Prostate gland (tissue), 2 donors: ENCODE measurements at regions not wholly inside any gene's neighbourhood (a gene's known extent, or its start where the extent isn't known, plus 50 kb on each side); places are given as distances from the start of the nearest gene placed in this dataset.

Experiments
- DNase-seq: peaks from one replicate; pipeline ENCODE4 v3.0.0-alpha.2; 2019; ENCODE audit warnings: low spot score
- H3K27ac ChIP-seq, 2 donors: fragments of 200-600 bp; sonication (generic); 2 replicates each; pipeline ENCODE4 v1.5.1; 2017 to 2019
- H3K27me3 ChIP-seq: fragments of 200-600 bp; sonication (generic); replicated peaks from 2 replicates; pipeline ENCODE4 v1.5.1; 2019; ENCODE audit not compliant: insufficient read depth
- H3K36me3 ChIP-seq, 2 donors: fragments of 200-600 bp; sonication (generic); 1 replicate in 1 of 2; 2 replicates in 1 of 2; pipeline versions ENCODE4 v1.5.1 to v1.8.1; 2017 to 2019
- H3K4me1 ChIP-seq: fragments of 200-600 bp; sonication (generic); replicated peaks from 2 replicates; pipeline ENCODE4 v1.5.1; 2019
- H3K4me3 ChIP-seq, 2 donors: fragments of 200-600 bp; sonication (generic); 2 replicates each; pipeline ENCODE4 v1.5.1; 2017 to 2019
- H3K9me3 ChIP-seq: fragments of 200-600 bp; sonication (generic); 2 replicates; pipeline ENCODE4 v1.5.1; 2017
- POLR2A ChIP-seq: fragments of 450-650 bp; IDR thresholded peaks from one replicate; pipeline ENCODE4 v1.6.1; 2016; ENCODE audit warnings: antibody characterized with exemption, mild to moderate bottlenecking
- POLR2AphosphoS5 ChIP-seq: sonication (generic); formaldehyde crosslinking; IDR thresholded peaks from one replicate; pipeline ENCODE4 v1.6.1; 2017; ENCODE audit warnings: antibody characterized with exemption
- WGBS: methylation state at CpG from one replicate; pipeline ENCODE4 v1.1.5; 2018; 5-methylcytosine and 5-hydroxymethylcytosine counted together
- intact Hi-C: fragments of 100-400 bp; cut with DNase I; formaldehyde crosslinking; loops from one replicate; pipeline ENCODE4 v1.14.2; 2022
- TF ChIP-seq, protein P1 (sequence below), 4 experiments: fragments of 200-600 bp in 2 of 4; fragments of 450-650 bp in 2 of 4; sonication (generic) in 2 of 4; IDR thresholded peaks; 1 replicate in 3 of 4; 2 replicates in 1 of 4; pipeline ENCODE4 v1.5.1; 2016 to 2019; ENCODE audit warnings: antibody characterized with exemption in 4 of 4, mild to moderate bottlenecking in 2 of 4, moderate library complexity in 2 of 4

DNA sequence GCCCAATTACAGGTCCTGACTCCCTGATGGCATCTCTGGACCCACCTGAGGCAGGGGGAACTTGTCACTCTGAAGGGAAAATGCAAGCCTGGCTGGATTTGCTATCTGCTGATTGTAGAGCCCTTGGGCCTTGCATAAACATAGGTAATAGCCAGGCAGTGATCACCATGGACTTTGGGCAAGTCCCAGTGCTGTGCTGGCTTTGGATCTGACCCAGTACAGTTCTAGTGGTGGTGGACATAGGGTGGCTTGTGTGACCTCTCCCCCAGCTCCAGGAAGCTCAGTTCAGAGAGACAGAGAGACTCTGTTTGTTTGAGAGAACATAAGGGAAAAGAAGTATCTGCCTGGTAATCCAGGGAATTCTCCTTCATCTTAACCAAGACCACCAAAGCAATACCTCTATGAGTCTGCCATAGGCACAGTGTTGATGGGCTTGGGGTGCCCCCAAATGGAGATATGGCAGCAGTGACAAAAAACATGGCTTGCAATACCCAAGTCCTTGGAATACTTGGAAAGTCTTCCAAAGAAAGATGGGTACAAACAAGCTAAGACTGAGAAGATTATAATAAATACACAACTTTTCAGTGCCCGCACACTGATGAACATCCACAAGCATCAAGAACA lies 348.5 kb downstream of the PYDC2 start:
- no peaks in the 10 kb centered on the region for H3K4me1 ChIP-seq
- no peaks in the 10 kb centered on the region for H3K27me3 ChIP-seq
- TF ChIP-seq, protein P1, sequence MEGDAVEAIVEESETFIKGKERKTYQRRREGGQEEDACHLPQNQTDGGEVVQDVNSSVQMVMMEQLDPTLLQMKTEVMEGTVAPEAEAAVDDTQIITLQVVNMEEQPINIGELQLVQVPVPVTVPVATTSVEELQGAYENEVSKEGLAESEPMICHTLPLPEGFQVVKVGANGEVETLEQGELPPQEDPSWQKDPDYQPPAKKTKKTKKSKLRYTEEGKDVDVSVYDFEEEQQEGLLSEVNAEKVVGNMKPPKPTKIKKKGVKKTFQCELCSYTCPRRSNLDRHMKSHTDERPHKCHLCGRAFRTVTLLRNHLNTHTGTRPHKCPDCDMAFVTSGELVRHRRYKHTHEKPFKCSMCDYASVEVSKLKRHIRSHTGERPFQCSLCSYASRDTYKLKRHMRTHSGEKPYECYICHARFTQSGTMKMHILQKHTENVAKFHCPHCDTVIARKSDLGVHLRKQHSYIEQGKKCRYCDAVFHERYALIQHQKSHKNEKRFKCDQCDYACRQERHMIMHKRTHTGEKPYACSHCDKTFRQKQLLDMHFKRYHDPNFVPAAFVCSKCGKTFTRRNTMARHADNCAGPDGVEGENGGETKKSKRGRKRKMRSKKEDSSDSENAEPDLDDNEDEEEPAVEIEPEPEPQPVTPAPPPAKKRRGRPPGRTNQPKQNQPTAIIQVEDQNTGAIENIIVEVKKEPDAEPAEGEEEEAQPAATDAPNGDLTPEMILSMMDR (IDR thresholded peaks at IDR 0.05) = no peak
- TF ChIP-seq POLR2AphosphoS5 (no peak), POLR2A (no peak)
- no peak for DNase-seq
- no peak overlapping the region for H3K4me3 ChIP-seq
- H3K9me3 ChIP-seq = no peaks in the 10 kb centered on the region
- H3K27ac ChIP-seq = no peak overlapping the region
- 96% methylated on average over 1 of the region's 1 CpG for WGBS
- intact Hi-C loops = no loop called here
- H3K36me3 ChIP-seq = no peaks in the 10 kb centered on the region

DNA sequence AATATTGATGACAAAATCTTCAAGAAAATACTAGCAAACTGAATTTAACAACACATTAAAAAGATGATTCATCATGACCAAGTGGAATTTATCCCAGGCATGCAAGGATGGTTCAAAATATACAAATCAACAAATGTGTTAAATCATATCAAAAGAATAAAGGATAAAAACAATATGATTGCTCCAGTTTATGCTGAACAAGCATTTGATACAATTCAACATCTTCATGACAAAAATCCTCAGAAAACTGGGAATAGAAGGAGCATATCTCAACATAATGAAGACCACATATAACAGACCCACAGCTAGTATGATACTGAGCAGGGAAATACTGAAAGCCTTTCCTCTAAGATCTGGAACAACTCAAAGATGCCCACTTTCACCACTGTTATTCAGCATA lies 352.3 kb downstream of the PYDC2 start:
- Histone ChIP-seq H3K27ac (no peak overlapping the region), H3K9me3 (no peaks in the 10 kb centered on the region), H3K27me3 (no peaks in the 10 kb centered on the region), H3K4me1 (no peaks in the 10 kb centered on the region), H3K4me3 (no peak overlapping the region), H3K36me3 (no peaks in the 10 kb centered on the region)
- no peak for DNase-seq
- TF ChIP-seq POLR2A (no peak), POLR2AphosphoS5 (no peak)
- TF ChIP-seq, protein P1 (IDR thresholded peaks at IDR 0.05) = no peak
- intact Hi-C loops = no loop called here

DNA sequence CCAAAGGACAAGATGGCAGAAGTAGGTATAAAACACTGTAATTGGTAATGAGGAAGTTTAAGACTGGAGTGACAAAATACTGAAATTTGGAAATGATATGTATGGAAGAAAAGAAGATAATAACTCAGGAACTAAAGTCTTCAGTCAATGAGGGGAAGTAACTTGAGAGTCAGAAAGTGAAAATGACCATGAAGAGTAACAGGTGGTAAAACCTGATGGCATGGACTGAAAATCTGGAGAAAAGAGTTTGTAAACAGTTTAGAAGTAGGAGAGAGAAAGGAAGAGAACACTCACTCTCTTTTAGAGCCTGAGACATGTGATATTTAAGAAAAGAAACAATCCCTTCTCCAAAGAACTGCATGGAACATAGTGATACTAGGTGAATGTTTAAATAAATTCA lies 387.9 kb downstream of the PYDC2 start:
- H3K4me1 ChIP-seq = no peaks in the 10 kb centered on the region
- no peak for DNase-seq
- no peak for TF ChIP-seq POLR2AphosphoS5
- TF ChIP-seq, protein P1 (IDR thresholded peaks at IDR 0.05) = no peak
- TF ChIP-seq POLR2A = no peak
- intact Hi-C loops = no loop called here
- H3K27me3 ChIP-seq = no peaks in the 10 kb centered on the region
- no peaks in the 10 kb centered on the region for H3K9me3 ChIP-seq
- no peaks in the 10 kb centered on the region for H3K36me3 ChIP-seq
- no peak overlapping the region for H3K27ac ChIP-seq
- no peak overlapping the region for H3K4me3 ChIP-seq

DNA sequence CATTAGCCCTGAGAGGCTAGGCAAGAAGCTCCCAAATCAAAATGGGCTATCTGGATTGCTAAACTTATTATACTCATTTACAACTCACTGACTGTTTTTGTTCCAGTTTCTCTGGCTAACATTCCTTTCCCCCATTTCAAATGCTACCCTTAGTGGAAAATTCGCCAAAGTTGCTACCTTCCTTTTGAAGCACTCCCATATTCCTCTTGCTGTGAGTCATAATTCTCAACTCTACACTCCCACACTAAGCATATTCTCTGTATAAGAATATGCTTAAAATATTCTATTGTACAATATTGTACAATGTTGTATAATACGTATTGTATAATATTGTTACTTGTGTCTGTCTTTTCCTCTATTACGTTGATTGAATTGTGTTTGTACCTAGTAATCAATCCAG lies 398.6 kb downstream of the PYDC2 start:
- WGBS = 96% methylated on average over 3 of the region's 3 CpGs
- Histone ChIP-seq H3K36me3 (no peaks in the 10 kb centered on the region), H3K27ac (no peak overlapping the region), H3K4me3 (no peak overlapping the region), H3K27me3 (no peaks in the 10 kb centered on the region), H3K4me1 (no peaks in the 10 kb centered on the region), H3K9me3 (no peaks in the 10 kb centered on the region)
- intact Hi-C loops = no loop called here
- DNase-seq = no peak
- TF ChIP-seq POLR2A = no peak
- TF ChIP-seq, protein P1 (IDR thresholded peaks at IDR 0.05) = no peak
- TF ChIP-seq POLR2AphosphoS5 = no peak

DNA sequence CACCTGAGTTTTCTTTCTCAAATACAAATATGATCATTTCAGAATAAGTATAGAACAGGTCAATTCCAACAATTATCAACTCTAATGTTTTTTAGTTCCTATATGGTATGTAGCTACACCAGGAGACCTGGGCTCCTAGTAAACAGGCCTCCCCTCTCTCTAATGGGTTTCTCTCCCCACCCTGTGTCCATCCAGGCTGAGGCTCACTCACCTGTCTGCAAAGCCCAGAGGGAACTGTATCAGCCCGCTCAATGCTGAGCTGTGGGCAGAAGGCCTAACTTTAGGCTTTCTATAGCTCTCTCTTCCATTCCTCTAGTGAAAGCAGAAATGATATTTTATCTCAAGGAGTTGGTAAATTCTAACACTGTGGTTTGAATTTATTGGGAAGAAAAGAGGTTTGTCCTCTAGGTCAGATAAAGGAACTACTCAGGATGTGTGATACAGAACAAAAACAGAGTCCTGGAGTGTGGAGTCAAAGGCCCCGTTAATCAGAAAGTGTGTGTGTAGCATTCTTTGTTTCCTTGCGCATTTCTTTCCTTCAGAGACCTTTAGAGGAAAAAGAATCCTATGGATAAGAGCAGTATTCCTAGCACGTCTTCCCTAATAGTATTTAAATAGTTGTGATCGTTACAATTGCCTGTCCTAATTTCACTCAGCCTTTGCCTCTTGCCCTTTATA lies 408.9 kb downstream of the PYDC2 start:
- TF ChIP-seq, protein P1 (IDR thresholded peaks at IDR 0.05) = no peak
- TF ChIP-seq POLR2A (no peak), POLR2AphosphoS5 (no peak)
- Histone ChIP-seq H3K27ac (no peak overlapping the region), H3K9me3 (no peaks in the 10 kb centered on the region), H3K27me3 (no peaks in the 10 kb centered on the region), H3K36me3 (no peaks in the 10 kb centered on the region), H3K4me3 (no peak overlapping the region), H3K4me1 (no peaks in the 10 kb centered on the region)
- no peak for DNase-seq
- WGBS = 88% methylated on average over 5 of the region's 5 CpGs
- intact Hi-C loops = no loop called here
